OCI-LY7 (cell line): ENCODE measurements at regions not wholly inside any gene's neighbourhood (a gene's known extent, or its start where the extent isn't known, plus 50 kb on each side); places are given as distances from the start of the nearest gene placed in this dataset.

ENCODE experiments used
- BruUV-seq: library from RNA; stranded (reverse); fragments of 400-500 nt; replicated peaks from 2 replicates; lab custom pipeline; 2021; lab: Mats Ljungman, UMichigan
- CTCF ChIA-PET: fragments of 300-600 bp; sonication (Branson Sonifier 250); formaldehyde crosslinking; loops from one replicate; lab custom pipeline; 2022; ENCODE audit warnings: antibody characterized with exemption; ENCODE audit not compliant: unreplicated experiment; lab: Charles Lee
- POLR2A ChIA-PET: fragments of 300-600 bp; sonication (Branson Sonifier 250); formaldehyde crosslinking; loops from one replicate; lab custom pipeline; 2022; ENCODE audit warnings: antibody characterized with exemption; lab: Charles Lee
- DNase-seq: peaks from one replicate; pipeline ENCODE4 v3.0.0-alpha.2; 2015; ENCODE audit warnings: low spot score
- H2AFZ ChIP-seq: fragments of 200-600 bp; sonication (generic), shearing (Covaris generic); 2 replicates; pipeline ENCODE4 v1.6.1; 2014; ENCODE audit warnings: mild to moderate bottlenecking, antibody characterized with exemption, low read length, moderate library complexity
- H3K27ac ChIP-seq: fragments of 200-600 bp; sonication (generic); 2 replicates; pipeline ENCODE4 v1.5.1; 2014; ENCODE audit warnings: mixed run types, low read depth, mild to moderate bottlenecking, moderate library complexity, low read length, inconsistent platforms; ENCODE audit not compliant: poor library complexity, severe bottlenecking
- H3K36me3 ChIP-seq: fragments of 200-600 bp; sonication (generic); 2 replicates; pipeline ENCODE4 v1.6.1; 2014; ENCODE audit warnings: mild to moderate bottlenecking, antibody characterized with exemption, low read length, moderate library complexity, mixed read lengths; ENCODE audit not compliant: insufficient read depth
- H3K4me1 ChIP-seq: fragments of 200-600 bp; sonication (generic); 2 replicates; pipeline ENCODE4 v1.5.1; 2014; ENCODE audit warnings: mild to moderate bottlenecking, low read length; ENCODE audit not compliant: insufficient read depth, poor library complexity, severe bottlenecking
- H3K4me2 ChIP-seq: fragments of 200-600 bp; sonication (generic); 2 replicates; pipeline ENCODE4 v1.6.1; 2014; ENCODE audit warnings: mild to moderate bottlenecking, low read length
- H3K4me3 ChIP-seq: fragments of 200-600 bp; sonication (generic); 2 replicates; pipeline ENCODE4 v1.5.1; 2014; ENCODE audit warnings: mild to moderate bottlenecking, low read depth, low read length; ENCODE audit not compliant: poor library complexity, severe bottlenecking
- H3K79me2 ChIP-seq: fragments of 200-600 bp; sonication (generic); 2 replicates; pipeline ENCODE4 v1.6.1; 2016; ENCODE audit warnings: low read depth, mild to moderate bottlenecking, low read length, moderate library complexity, mixed read lengths; ENCODE audit not compliant: insufficient read depth
- H3K9me2 ChIP-seq: fragments of 200-600 bp; sonication (generic); 2 replicates; pipeline ENCODE4 v1.6.1; 2016; ENCODE audit warnings: mild to moderate bottlenecking, low read length, mixed read lengths; ENCODE audit not compliant: insufficient read depth
- H3K9me3 ChIP-seq: fragments of 200-600 bp; sonication (generic); 2 replicates; pipeline ENCODE4 v1.6.1; 2014; ENCODE audit warnings: mild to moderate bottlenecking, mixed run types, low read length, mixed read lengths
- H4K20me1 ChIP-seq: fragments of 200-600 bp; sonication (generic); 2 replicates; pipeline ENCODE4 v1.6.1; 2014; ENCODE audit warnings: mild to moderate bottlenecking, antibody characterized with exemption, low read length, moderate library complexity, mixed read lengths; ENCODE audit not compliant: insufficient read depth
- CTCF ChIP-seq: fragments of 200-600 bp; sonication (generic); conservative IDR thresholded peaks from 2 replicates; pipeline ENCODE4 v1.5.1; 2014; ENCODE audit warnings: mild to moderate bottlenecking, antibody characterized with exemption, low read length, moderate library complexity, mixed read lengths
- EZH2phosphoT487 ChIP-seq: fragments of 200-600 bp; sonication (generic); IDR thresholded peaks from 2 replicates; pipeline ENCODE4 v1.6.1; 2018; ENCODE audit warnings: low read depth, borderline replicate concordance, mild to moderate bottlenecking, mixed run types, antibody characterized with exemption, low read length, moderate library complexity, mixed read lengths
- intact Hi-C: fragments of 100-400 bp; cut with micrococcal nuclease; formaldehyde crosslinking; loops from one replicate; pipeline ENCODE4 v1.10.0; 2022; ENCODE audit not compliant: unreplicated experiment

- BruUV-seq, result no TSS peak
- no peaks in the 10 kb centered on the region for H3K9me2 ChIP-seq
- peaks cover 57% of the 10 kb centered on the region; the same call in 1 of the 2 replicates for H3K79me2 ChIP-seq
- peaks cover 20% of the 10 kb centered on the region for H3K4me1 ChIP-seq
- POLR2A ChIA-PET, result interaction anchor here (0.5 to 2.7 kb wide), 24 partner anchors 9 to 810 kb away, joined by 3 to 14 read pairs (median 4); no protein-coding TSS in a partner anchor
- DNase-seq, result no peak
- CTCF ChIA-PET, result interaction anchor here (0.6 to 1.2 kb wide), 2 partner anchors 14 to 38 kb away, joined by 3 to 4 read pairs; no protein-coding TSS in a partner anchor
- no peak overlapping the region for H2AFZ ChIP-seq
- TF ChIP-seq CTCF, result no peak
- TF ChIP-seq EZH2phosphoT487, result no peak
- peak overlapping the region; percentile 16 for H3K4me2 ChIP-seq
- H3K36me3 ChIP-seq, result peaks cover 15% of the 10 kb centered on the region
- H3K27ac ChIP-seq, result no peak overlapping the region
- H3K9me3 ChIP-seq, result no peaks in the 10 kb centered on the region
- no peaks in the 10 kb centered on the region for H4K20me1 ChIP-seq
- intact Hi-C loops, result no loop called here
- H3K4me3 ChIP-seq, result no peak overlapping the region
Observed at GRCh38 chr2:64704161-64704560, 50.4 kb upstream of the SERTAD2 start.

DNA sequence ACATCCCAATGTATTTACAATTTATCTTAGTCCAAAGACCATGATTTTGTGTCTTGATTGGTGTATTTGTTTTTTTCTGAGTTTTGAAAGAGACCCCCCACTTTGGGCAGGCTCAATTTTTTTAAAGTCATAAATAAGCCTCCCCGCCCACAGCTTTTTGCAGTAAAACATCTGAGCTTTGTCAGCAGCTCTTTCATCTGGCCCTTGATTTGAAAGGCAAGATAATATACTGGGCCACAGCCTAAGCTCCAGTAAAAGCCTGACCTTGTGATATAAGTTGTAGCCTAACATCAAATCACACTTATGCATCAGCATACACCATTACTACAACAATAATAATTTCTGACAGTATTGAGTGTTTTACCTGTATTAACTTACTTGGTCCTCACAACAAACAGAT is 51.3 kb upstream of the SERTAD2 start:
- H3K4me3 ChIP-seq, result no peak overlapping the region
- POLR2A ChIA-PET, result interaction anchor here (0.6 to 2.7 kb wide), 16 partner anchors 7 to 49 kb away, joined by 3 to 14 read pairs (median 4); no protein-coding TSS in a partner anchor
- no peak overlapping the region for H2AFZ ChIP-seq
- no peak for TF ChIP-seq EZH2phosphoT487
- no peak for TF ChIP-seq CTCF
- H4K20me1 ChIP-seq, result no peaks in the 10 kb centered on the region
- DNase-seq, result no peak
- H3K9me2 ChIP-seq, result no peaks in the 10 kb centered on the region
- H3K27ac ChIP-seq, result peak overlapping the region; percentile 33
- H3K4me2 ChIP-seq, result peak overlapping the region; percentile 16; the same call in 1 of the 2 replicates
- BruUV-seq, result no TSS peak
- peaks cover 20% of the 10 kb centered on the region for H3K4me1 ChIP-seq
- peaks cover 57% of the 10 kb centered on the region; the same call in 1 of the 2 replicates for H3K79me2 ChIP-seq
- CTCF ChIA-PET, result no interaction called here
- H3K9me3 ChIP-seq, result no peaks in the 10 kb centered on the region
- peaks cover 16% of the 10 kb centered on the region for H3K36me3 ChIP-seq
- intact Hi-C loops, result no loop called here

- Histone ChIP-seq H3K27ac (no peak overlapping the region), H3K79me2 (peaks cover 56% of the 10 kb centered on the region; the same call in 1 of the 2 replicates), H3K4me3 (no peak overlapping the region), H3K4me2 (no peak overlapping the region), H2AFZ (no peak overlapping the region), H3K36me3 (peaks cover 16% of the 10 kb centered on the region), H4K20me1 (no peaks in the 10 kb centered on the region), H3K9me2 (no peaks in the 10 kb centered on the region), H3K9me3 (no peaks in the 10 kb centered on the region), H3K4me1 (peaks cover 26% of the 10 kb centered on the region)
- DNase-seq, result no peak
- POLR2A ChIA-PET, result no interaction called here
- intact Hi-C loops, result no loop called here
- CTCF ChIA-PET, result no interaction called here
- no TSS peak for BruUV-seq
- TF ChIP-seq CTCF, result no peak
- TF ChIP-seq EZH2phosphoT487, result no peak
Observed at GRCh38 chr2:64707276-64707675, 53.6 kb upstream of the SERTAD2 start.
